ENCODE measurements at regions not wholly inside any gene's neighbourhood (a gene's known extent, or its start where the extent isn't known, plus 50 kb on each side); places are given as distances from the start of the nearest gene placed in this dataset.

DNA sequence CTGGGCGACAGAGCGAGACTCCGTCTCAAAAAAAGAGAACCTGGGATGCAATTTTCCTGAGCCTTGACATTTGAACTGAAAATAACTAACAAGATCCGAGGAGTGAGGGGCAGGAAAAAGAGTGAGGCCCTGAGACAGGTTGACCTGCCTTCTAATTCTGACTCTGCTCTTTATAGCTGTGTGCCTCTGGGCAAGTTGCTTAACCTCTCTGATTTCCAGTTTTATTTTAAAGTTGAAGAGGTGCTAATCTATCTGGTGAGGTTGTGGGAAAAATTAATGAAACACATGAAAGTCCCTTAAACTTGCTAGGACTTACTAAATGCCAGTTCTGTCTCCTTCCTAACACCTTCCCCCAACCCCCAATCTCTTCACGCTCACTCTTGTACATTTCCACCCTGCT lies 108.4 kb upstream of the MGAT5 start:
- BruUV-seq (replicated peaks) = no TSS peak
- intact Hi-C loops (cut with micrococcal nuclease) = no loop called here

More for the DNA sequence above, 108.4 kb upstream of the MGAT5 start:
- Histone ChIP-seq H4K5ac (ENCODE audit: low read depth, low read length) (no peak overlapping the region), H3K9ac (ENCODE audit: low read depth, low read length) (no peak overlapping the region), H2BK20ac (ENCODE audit: low read depth, low read length) (peak overlapping the region; percentile 75; the same call in 1 of the 2 replicates), H2BK5ac (ENCODE audit: low read depth, low read length, poor library complexity, severe bottlenecking) (peak overlapping the region; percentile 45), H3K18ac (ENCODE audit: low read depth, low read length) (no peak overlapping the region), H3K9me3 (ENCODE audit: control insufficient read depth, insufficient read depth, low read length) (no peaks in the 10 kb centered on the region), H3K4me1 (ENCODE audit: control insufficient read depth, insufficient read depth, low read length) (peaks cover 18% of the 10 kb centered on the region), H2AK9ac (replicated peaks; ENCODE audit: low read depth, low read length, poor library complexity) (no peak overlapping the region), H3K27ac (ENCODE audit: insufficient read depth, low read length) (no peak overlapping the region), H4K91ac (ENCODE audit: insufficient read depth, low read depth, low read length) (peak overlapping the region; percentile 21; the same call in 1 of the 2 replicates), H2AFZ (replicated peaks; ENCODE audit: low read length, poor library complexity) (no peak overlapping the region), H3K79me1 (ENCODE audit: low read depth in 1 of 2, low read length in 2 of 2) (peaks cover 51 to 92% of the 10 kb centered on the region in 2 experiments), H2BK15ac (ENCODE audit: low read depth, low read length) (no peak overlapping the region), H3K23ac (ENCODE audit: low read depth, low read length) (no peak overlapping the region), H4K20me1 (ENCODE audit: insufficient read depth, low read length) (peaks cover 55% of the 10 kb centered on the region), H3K56ac (ENCODE audit: extremely low read depth, insufficient read depth, low read length) (no peak overlapping the region), H3K14ac (replicated peaks; ENCODE audit: low read depth, low read length) (peak overlapping the region; percentile 68; the same call in 1 of the 2 replicates), H3K4me3 (ENCODE audit: insufficient read depth, low read depth, low read length) (no peak overlapping the region), H2AK5ac (ENCODE audit: low read depth, low read length) (0 out of 2 replicates have a peak overlapping the region, but pooled peaks have one; percentile 43), H4K8ac (ENCODE audit: low read depth in 2 of 2, low read length in 2 of 2) (peak overlapping the region in 1 of 2 experiments; percentile 56; a peak in 1 of 4 replicates), H3K9me1 (ENCODE audit: insufficient read depth, low read length) (peaks cover 33% of the 10 kb centered on the region), H2BK120ac (ENCODE audit: low read depth, low read length) (no peak overlapping the region; the same call in 1 of the 2 replicates), H3K4ac (ENCODE audit: low read depth, low read length) (no peak overlapping the region), H3K36me3 (ENCODE audit: control insufficient read depth, insufficient read depth, low read length) (peaks cover 11% of the 10 kb centered on the region), H3K4me2 (ENCODE audit: low read depth, low read length) (no peak overlapping the region), H3K27me3 (ENCODE audit: control insufficient read depth, insufficient read depth, low read length) (no peaks in the 10 kb centered on the region)
- dilution Hi-C loops (cut with HindIII; ENCODE audit: low sequenced_read_pairs, unreplicated experiment) (no loop called here), in situ Hi-C loops (cut with MboI; ENCODE audit: low sequenced_read_pairs) (no loop called here)
- ATAC-seq (ENCODE audit: low read depth) (no peak), DNase-seq (no peak)
- no peak for TF ChIP-seq CHD1 (IDR thresholded peaks at IDR 0.05; ENCODE audit: low read depth, low read length)
- TF ChIP-seq, protein P1, sequence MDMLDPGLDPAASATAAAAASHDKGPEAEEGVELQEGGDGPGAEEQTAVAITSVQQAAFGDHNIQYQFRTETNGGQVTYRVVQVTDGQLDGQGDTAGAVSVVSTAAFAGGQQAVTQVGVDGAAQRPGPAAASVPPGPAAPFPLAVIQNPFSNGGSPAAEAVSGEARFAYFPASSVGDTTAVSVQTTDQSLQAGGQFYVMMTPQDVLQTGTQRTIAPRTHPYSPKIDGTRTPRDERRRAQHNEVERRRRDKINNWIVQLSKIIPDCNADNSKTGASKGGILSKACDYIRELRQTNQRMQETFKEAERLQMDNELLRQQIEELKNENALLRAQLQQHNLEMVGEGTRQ (IDR thresholded peaks at IDR 0.05; ENCODE audit: low read depth, low read length) = no peak
- WGBS, 2 experiments (ENCODE audit: extremely low coverage in 2 of 2, insufficient read length in 1 of 2) = 100% methylated on average over 1 of the region's 5 CpGs; no CpG with 5 or more reads in 1 of the 2 experiments
- CTCF ChIA-PET = no interaction called here
- POLR2A ChIA-PET (ENCODE audit: unreplicated experiment) = no interaction called here
